ENCODE measurements at regions not wholly inside any gene's neighbourhood (a gene's known extent, or its start where the extent isn't known, plus 50 kb on each side); places are given as distances from the start of the nearest gene placed in this dataset.

GRCh38 chr7:26499315-26499897, 207.7 kb downstream of the SNX10 start:
- intact Hi-C loops (cut with DNase I; ENCODE audit: low total_unique reads) = no loop called here
- H3K4me3 ChIP-seq = no peak overlapping the region
- no peak for DNase-seq

GRCh38 chr7:26500749-26501352, 209.2 kb downstream of the SNX10 start:
- TF ChIP-seq POLR2A (IDR thresholded peaks at IDR 0.05) (no peak), CTCF (IDR thresholded peaks at IDR 0.05) (peak in 4 of 7 experiments; percentile 10 to 22 (median 18))
- no peak for DNase-seq
- Histone ChIP-seq H3K36me3 (no peaks in the 10 kb centered on the region), H3K4me1 (no peaks in the 10 kb centered on the region), H3K4me3 (no peak overlapping the region), H3K27ac (no peak overlapping the region), H3K9me3 (no peaks in the 10 kb centered on the region), H3K27me3 (no peaks in the 10 kb centered on the region)
- 70 to 77% (median 75%) methylated on average over 6 of the region's 6 CpGs for WGBS, 5 donors
- intact Hi-C loops (cut with DNase I; ENCODE audit: low total_unique reads) = no loop called here

More at GRCh38 chr7:26499315-26499897, 207.7 kb downstream of the SNX10 start:
- H3K9me3 ChIP-seq = no peaks in the 10 kb centered on the region
- H3K27ac ChIP-seq = no peak overlapping the region
- H3K36me3 ChIP-seq = no peaks in the 10 kb centered on the region
- no peak for TF ChIP-seq EP300 (IDR thresholded peaks at IDR 0.05)
- TF ChIP-seq POLR2AphosphoS5 (IDR thresholded peaks at IDR 0.05) = no peak
- TF ChIP-seq POLR2A (IDR thresholded peaks at IDR 0.05) = no peak
- no peak for TF ChIP-seq CTCF (IDR thresholded peaks at IDR 0.05)
- H3K4me1 ChIP-seq = no peaks in the 10 kb centered on the region
- 81 to 90% (median 87%) methylated on average over 3 of the region's 3 CpGs for WGBS, 5 donors
- H3K27me3 ChIP-seq = no peaks in the 10 kb centered on the region

- TF ChIP-seq POLR2AphosphoS5 (IDR thresholded peaks at IDR 0.05) (no peak), CTCF (IDR thresholded peaks at IDR 0.05) (no peak), EP300 (IDR thresholded peaks at IDR 0.05) (no peak), POLR2A (IDR thresholded peaks at IDR 0.05) (no peak)
- Histone ChIP-seq H3K36me3 (no peaks in the 10 kb centered on the region), H3K27me3 (no peaks in the 10 kb centered on the region), H3K4me1 (peaks cover 0 to 11% (median 0%) of the 10 kb centered on the region in 4 donors), H3K27ac (no peak overlapping the region), H3K9me3 (no peaks in the 10 kb centered on the region), H3K4me3 (no peak overlapping the region)
- DNase-seq = no peak
- 91 to 94% (median 93%) methylated on average over 6 of the region's 6 CpGs for whole genome bisulfite sequencing, 5 donors
- intact Hi-C loops (cut with DNase I; ENCODE audit: low total_unique reads) = no loop called here
These were observed 212.9 kb downstream of the SNX10 start for GRCh38 chr7:26504411-26505120.

GRCh38 chr7:26506196-26506595, 214.5 kb downstream of the SNX10 start:
- intact Hi-C loops (cut with DNase I; ENCODE audit: low total_unique reads) = no loop called here
- TF ChIP-seq CTCF (IDR thresholded peaks at IDR 0.05) (no peak), POLR2AphosphoS5 (IDR thresholded peaks at IDR 0.05) (no peak), POLR2A (IDR thresholded peaks at IDR 0.05) (no peak), EP300 (IDR thresholded peaks at IDR 0.05) (no peak)
- no peak for DNase-seq
- WGBS, 5 donors = 90 to 96% (median 95%) methylated on average over 7 of the region's 7 CpGs
- Histone ChIP-seq H3K27me3 (no peaks in the 10 kb centered on the region), H3K9me3 (no peaks in the 10 kb centered on the region), H3K27ac (no peak overlapping the region), H3K4me3 (no peak overlapping the region), H3K36me3 (no peaks in the 10 kb centered on the region), H3K4me1 (peaks cover 0 to 11% (median 0%) of the 10 kb centered on the region in 4 donors)

Data from stomach (tissue), 8 donors.